Osteocyte (in vitro differentiated cells): ENCODE measurements at regions not wholly inside any gene's neighbourhood (a gene's known extent, or its start where the extent isn't known, plus 50 kb on each side); places are given as distances from the start of the nearest gene placed in this dataset.

Experiments
- DNase-seq: peaks from one replicate; pipeline ENCODE4 v3.0.0; 2021; ENCODE audit warnings: mixed read lengths; ENCODE audit not compliant: unreplicated experiment; ENCODE audit errors: extremely low spot score
- H3K27ac Mint-ChIP-seq: one replicate; pipeline ENCODE4 v1.8.0; 2021; ENCODE audit warnings: mild to moderate bottlenecking, mixed read lengths; ENCODE audit not compliant: unreplicated experiment
- H3K27me3 Mint-ChIP-seq: one replicate; pipeline ENCODE4 v1.8.0; 2021; ENCODE audit warnings: mixed read lengths; ENCODE audit not compliant: unreplicated experiment
- H3K36me3 Mint-ChIP-seq: one replicate; pipeline ENCODE4 v1.8.0; 2021; ENCODE audit warnings: mixed read lengths; ENCODE audit not compliant: unreplicated experiment
- H3K4me1 Mint-ChIP-seq: one replicate; pipeline ENCODE4 v1.8.0; 2021; ENCODE audit warnings: mixed read lengths; ENCODE audit not compliant: unreplicated experiment
- H3K4me3 Mint-ChIP-seq: one replicate; pipeline ENCODE4 v1.8.0; 2021; ENCODE audit warnings: mild to moderate bottlenecking, moderate library complexity, mixed read lengths; ENCODE audit not compliant: unreplicated experiment
- H3K9me3 Mint-ChIP-seq: one replicate; pipeline ENCODE4 v1.8.0; 2021; ENCODE audit warnings: mixed read lengths; ENCODE audit not compliant: unreplicated experiment
- TF ChIP-seq, protein P1 (sequence below): fragments of 200-600 bp; sonication (generic); IDR thresholded peaks from 2 replicates; pipeline ENCODE4 v1.5.0; 2021; ENCODE audit warnings: antibody characterized with exemption, mild to moderate bottlenecking, moderate library complexity

DNA sequence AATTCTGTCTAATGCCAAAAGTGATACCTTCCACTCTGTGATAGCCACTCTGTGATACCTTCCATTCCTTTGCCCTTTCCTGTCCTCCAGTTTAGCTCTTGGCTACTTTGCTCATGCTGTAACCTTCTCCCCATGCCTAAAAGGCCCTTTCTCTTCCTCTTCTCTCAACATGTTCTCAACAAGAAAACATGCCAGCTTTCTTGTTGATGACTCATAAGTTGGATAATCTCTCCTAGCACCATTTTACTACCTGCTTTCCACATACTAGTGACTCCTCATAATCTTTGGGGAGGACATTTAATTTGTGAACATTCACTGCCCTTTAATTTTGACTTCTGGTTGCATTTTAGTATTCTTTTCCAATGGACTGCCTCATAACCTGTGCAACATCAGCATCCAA is 55.9 kb upstream of the NT5C1B start:
- Mint-ChIP-seq H3K27ac (no peak overlapping the region), H3K4me3 (no peak overlapping the region), H3K36me3 (no peaks in the 10 kb centered on the region), H3K4me1 (no peaks in the 10 kb centered on the region), H3K9me3 (no peaks in the 10 kb centered on the region), H3K27me3 (no peaks in the 10 kb centered on the region)
- TF ChIP-seq, protein P1, sequence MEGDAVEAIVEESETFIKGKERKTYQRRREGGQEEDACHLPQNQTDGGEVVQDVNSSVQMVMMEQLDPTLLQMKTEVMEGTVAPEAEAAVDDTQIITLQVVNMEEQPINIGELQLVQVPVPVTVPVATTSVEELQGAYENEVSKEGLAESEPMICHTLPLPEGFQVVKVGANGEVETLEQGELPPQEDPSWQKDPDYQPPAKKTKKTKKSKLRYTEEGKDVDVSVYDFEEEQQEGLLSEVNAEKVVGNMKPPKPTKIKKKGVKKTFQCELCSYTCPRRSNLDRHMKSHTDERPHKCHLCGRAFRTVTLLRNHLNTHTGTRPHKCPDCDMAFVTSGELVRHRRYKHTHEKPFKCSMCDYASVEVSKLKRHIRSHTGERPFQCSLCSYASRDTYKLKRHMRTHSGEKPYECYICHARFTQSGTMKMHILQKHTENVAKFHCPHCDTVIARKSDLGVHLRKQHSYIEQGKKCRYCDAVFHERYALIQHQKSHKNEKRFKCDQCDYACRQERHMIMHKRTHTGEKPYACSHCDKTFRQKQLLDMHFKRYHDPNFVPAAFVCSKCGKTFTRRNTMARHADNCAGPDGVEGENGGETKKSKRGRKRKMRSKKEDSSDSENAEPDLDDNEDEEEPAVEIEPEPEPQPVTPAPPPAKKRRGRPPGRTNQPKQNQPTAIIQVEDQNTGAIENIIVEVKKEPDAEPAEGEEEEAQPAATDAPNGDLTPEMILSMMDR = no peak
- DNase-seq = no peak

DNA sequence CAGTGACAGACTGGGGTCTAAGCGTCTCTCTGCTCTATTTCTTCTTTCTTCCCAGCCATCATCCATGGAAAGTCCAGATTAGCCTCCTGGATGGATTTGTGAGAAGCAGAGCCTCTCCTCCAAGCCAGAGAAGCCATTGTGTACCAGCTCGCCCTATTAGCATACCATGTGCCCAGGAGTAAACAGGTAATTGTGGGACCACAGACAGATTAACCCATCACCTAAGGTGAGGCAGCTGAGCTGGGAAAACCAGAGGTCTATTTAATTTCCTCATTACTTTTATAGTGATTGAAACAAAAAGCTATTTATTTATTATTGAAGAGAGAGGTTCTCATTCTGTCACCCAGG is 54.7 kb upstream of the NT5C1B start:
- TF ChIP-seq, protein P1 = no peak
- no peak overlapping the region for H3K4me3 Mint-ChIP-seq
- H3K36me3 Mint-ChIP-seq = no peaks in the 10 kb centered on the region
- no peaks in the 10 kb centered on the region for H3K9me3 Mint-ChIP-seq
- DNase-seq = no peak
- H3K4me1 Mint-ChIP-seq = no peaks in the 10 kb centered on the region
- no peak overlapping the region for H3K27ac Mint-ChIP-seq
- no peaks in the 10 kb centered on the region for H3K27me3 Mint-ChIP-seq

DNA sequence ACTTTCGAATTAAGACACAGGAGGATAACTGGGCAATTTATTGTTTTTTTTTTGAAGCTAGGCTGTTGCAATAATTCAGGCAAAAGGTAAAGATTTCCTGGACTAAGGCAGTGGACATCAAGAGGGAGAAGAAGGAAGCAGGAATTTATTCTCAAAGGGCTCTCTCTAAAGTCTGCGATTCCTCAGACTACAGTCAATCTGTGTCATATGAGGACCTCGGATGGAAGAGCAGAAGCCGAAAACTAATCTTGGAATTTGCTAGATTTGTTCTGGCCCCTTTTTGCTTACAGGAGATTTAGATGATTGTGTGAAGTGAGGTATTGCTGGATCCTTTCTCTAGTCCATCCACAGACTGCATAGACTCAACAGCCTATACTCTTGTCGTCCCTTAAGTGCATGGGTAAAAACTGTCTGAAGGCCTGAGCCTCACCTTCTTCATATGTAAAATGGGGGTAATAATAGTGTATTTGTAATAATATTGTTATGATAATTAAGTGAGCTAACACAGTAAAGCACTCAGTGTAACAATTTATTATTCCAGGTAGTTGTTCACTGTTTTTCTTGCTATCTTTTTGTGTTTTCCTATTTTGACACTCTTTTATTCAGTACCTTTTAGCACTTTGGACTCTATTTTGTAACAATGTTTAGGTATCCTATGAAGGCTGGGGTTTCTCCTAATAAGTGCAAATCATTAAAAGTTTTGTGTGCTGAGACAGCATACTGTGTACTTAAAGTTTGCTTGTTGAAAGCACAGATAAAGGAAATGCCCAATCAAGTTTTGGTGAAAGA is 54.2 kb upstream of the NT5C1B start:
- Mint-ChIP-seq H3K4me3 (no peak overlapping the region), H3K4me1 (no peaks in the 10 kb centered on the region), H3K27ac (no peak overlapping the region), H3K36me3 (no peaks in the 10 kb centered on the region), H3K27me3 (no peaks in the 10 kb centered on the region), H3K9me3 (no peaks in the 10 kb centered on the region)
- TF ChIP-seq, protein P1 = no peak
- no peak for DNase-seq

DNA sequence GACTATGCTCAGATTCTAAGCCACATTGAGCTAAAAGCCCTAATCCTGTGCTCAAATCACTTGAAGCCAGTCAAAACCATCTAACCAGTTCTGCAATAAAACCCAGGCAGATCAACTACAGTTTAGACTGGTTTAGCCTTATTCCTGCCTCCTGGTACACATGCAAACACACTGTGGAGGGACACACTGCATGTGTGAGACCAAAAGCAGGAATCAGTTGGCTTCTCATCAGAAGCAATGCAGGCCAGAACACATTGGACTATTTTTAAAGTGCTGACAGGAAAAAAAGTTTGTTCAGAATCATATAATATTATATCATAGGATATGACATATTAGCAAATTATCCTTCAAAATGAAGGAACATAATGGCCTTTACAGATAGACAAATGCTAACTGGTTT is 52.5 kb upstream of the NT5C1B start:
- no peak for DNase-seq
- TF ChIP-seq, protein P1 = no peak
- H3K9me3 Mint-ChIP-seq = peaks cover 4% of the 10 kb centered on the region
- no peaks in the 10 kb centered on the region for H3K36me3 Mint-ChIP-seq
- no peak overlapping the region for H3K27ac Mint-ChIP-seq
- no peaks in the 10 kb centered on the region for H3K27me3 Mint-ChIP-seq
- no peak overlapping the region for H3K4me3 Mint-ChIP-seq
- H3K4me1 Mint-ChIP-seq = no peaks in the 10 kb centered on the region

DNA sequence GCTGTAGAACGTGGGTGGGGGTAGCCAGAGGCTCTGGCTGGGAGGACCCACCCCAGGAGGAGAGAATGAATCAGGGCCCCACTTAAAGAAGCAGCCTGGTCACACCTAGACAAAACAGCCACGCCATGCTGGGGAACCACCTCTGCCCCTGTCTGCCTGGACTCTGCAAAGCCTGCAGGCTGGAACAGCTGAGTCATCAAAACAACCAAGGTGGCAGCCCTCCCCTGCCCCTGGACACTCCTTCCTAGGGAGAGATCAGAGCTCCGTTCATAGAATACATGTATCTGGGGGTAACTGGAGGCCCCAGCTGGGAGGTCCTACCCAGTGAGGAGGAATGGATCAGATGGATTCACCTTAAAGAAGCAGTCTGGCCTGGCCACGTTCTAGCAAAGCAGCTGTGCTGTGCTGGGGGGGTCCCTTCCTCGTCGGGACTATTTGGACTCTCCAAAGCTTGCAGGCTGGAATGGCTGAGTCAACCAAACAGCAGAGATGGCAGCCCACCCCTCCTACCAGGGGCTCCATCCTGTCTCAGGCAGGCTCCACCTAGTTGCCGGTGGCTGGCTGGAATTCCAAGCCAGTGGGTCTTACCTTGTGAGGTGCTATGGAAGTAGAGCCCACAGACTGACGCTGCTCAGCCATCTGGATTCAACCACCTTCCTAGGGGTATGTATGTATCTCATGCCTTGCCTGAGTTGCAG is 50.5 kb upstream of the NT5C1B start:
- no peak for DNase-seq
- Mint-ChIP-seq H3K27ac (no peak overlapping the region), H3K27me3 (no peaks in the 10 kb centered on the region), H3K4me3 (no peak overlapping the region), H3K9me3 (peaks cover 17% of the 10 kb centered on the region), H3K36me3 (peaks cover 3% of the 10 kb centered on the region), H3K4me1 (no peaks in the 10 kb centered on the region)
- TF ChIP-seq, protein P1 = no peak
